ENCODE measurements at regions not wholly inside any gene's neighbourhood (a gene's known extent, or its start where the extent isn't known, plus 50 kb on each side); places are given as distances from the start of the nearest gene placed in this dataset.

DNA sequence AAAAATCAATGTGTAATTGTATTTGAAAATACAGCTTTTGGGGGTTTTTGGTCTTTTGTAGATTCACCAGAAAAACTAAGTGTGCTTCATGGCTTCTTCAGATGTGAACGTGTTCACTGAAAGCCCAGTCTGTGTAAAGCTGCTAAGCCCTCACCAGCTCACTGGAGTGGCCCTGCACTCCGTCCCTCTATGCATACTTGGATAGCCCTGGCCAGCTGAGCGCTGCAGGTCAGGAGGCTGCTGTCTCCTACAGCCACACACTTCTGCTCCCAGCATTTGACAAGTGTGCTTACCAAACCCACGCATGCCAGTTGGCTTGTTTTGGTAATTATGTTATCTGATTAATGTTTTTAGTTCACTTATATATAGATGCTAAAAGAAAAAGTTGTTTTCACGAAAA is 163.5 kb downstream of the TLR5 start:
- H3K4me3 ChIP-seq (ENCODE audit: low read length), result no peak overlapping the region
- H3K4me3 Mint-ChIP-seq, result no peak overlapping the region
- no peak for ATAC-seq
- H3K27me3 ChIP-seq (ENCODE audit: control insufficient read depth, insufficient read depth, low read length), result no peaks in the 10 kb centered on the region
- no peak overlapping the region for H3K27ac Mint-ChIP-seq
- no peak for DNase-seq
- H3K36me3 Mint-ChIP-seq, result no peaks in the 10 kb centered on the region
- peaks cover 7 to 8% of the 10 kb centered on the region in 2 donors for H3K4me1 Mint-ChIP-seq
- no peaks in the 10 kb centered on the region for H3K9me3 ChIP-seq (ENCODE audit: control insufficient read depth, insufficient read depth, low read length)
- intact Hi-C loops (cut with micrococcal nuclease), result no loop called here
- H3K27me3 Mint-ChIP-seq (ENCODE audit: low read depth in 2 of 2), result no peaks in the 10 kb centered on the region
- TF ChIP-seq, protein P1, sequence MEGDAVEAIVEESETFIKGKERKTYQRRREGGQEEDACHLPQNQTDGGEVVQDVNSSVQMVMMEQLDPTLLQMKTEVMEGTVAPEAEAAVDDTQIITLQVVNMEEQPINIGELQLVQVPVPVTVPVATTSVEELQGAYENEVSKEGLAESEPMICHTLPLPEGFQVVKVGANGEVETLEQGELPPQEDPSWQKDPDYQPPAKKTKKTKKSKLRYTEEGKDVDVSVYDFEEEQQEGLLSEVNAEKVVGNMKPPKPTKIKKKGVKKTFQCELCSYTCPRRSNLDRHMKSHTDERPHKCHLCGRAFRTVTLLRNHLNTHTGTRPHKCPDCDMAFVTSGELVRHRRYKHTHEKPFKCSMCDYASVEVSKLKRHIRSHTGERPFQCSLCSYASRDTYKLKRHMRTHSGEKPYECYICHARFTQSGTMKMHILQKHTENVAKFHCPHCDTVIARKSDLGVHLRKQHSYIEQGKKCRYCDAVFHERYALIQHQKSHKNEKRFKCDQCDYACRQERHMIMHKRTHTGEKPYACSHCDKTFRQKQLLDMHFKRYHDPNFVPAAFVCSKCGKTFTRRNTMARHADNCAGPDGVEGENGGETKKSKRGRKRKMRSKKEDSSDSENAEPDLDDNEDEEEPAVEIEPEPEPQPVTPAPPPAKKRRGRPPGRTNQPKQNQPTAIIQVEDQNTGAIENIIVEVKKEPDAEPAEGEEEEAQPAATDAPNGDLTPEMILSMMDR (IDR thresholded peaks at IDR 0.05), result no peak
- H3K9me3 Mint-ChIP-seq, result no peaks in the 10 kb centered on the region
- no peaks in the 10 kb centered on the region for H3K4me1 ChIP-seq (ENCODE audit: control insufficient read depth, insufficient read depth, low read length)
- WGBS (ENCODE audit: insufficient coverage), result 94% methylated on average over 4 of the region's 5 CpGs
- H3K27ac ChIP-seq (ENCODE audit: low read length), result no peak overlapping the region
- H3K36me3 ChIP-seq (ENCODE audit: control insufficient read depth, insufficient read depth, low read length), result no peaks in the 10 kb centered on the region

DNA sequence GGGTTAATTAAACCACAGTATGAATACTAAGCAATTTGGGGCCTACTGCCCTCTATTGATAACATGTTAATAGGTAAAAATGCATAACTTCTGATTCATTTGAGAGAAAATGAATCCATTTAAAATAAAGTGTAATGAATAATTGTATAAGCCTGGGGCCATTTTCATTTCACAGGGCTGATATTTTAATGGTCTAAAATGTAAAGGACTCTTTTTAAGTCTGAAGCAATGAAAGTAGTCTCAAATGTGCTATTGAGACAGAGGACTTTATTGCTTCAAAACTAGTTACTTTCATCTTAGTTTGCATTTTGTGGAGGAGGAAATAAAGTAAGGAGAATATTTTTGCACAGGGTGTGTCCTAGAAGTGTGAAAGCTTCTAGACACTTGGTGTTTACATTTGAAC is 155.4 kb downstream of the TLR5 start:
- peak overlapping the region; percentile 63 to 77 for H3K27ac Mint-ChIP-seq
- no peak for DNase-seq
- no peaks in the 10 kb centered on the region for H3K9me3 Mint-ChIP-seq
- intact Hi-C loops (cut with micrococcal nuclease), result no loop called here
- peak in 1 of 3 donors; percentile 41 for ATAC-seq
- H3K4me3 Mint-ChIP-seq, result no peak overlapping the region
- no peak overlapping the region for H3K4me3 ChIP-seq (ENCODE audit: low read length)
- TF ChIP-seq, protein P1 (IDR thresholded peaks at IDR 0.05), result no peak
- no peaks in the 10 kb centered on the region for H3K36me3 Mint-ChIP-seq
- H3K4me1 ChIP-seq (ENCODE audit: control insufficient read depth, insufficient read depth, low read length), result peaks cover 4% of the 10 kb centered on the region
- H3K9me3 ChIP-seq (ENCODE audit: control insufficient read depth, insufficient read depth, low read length), result no peaks in the 10 kb centered on the region
- H3K27ac ChIP-seq (ENCODE audit: low read length), result no peak overlapping the region
- peaks cover 2% of the 10 kb centered on the region for H3K36me3 ChIP-seq (ENCODE audit: control insufficient read depth, insufficient read depth, low read length)
- no peaks in the 10 kb centered on the region for H3K27me3 ChIP-seq (ENCODE audit: control insufficient read depth, insufficient read depth, low read length)
- peaks cover 25 to 28% of the 10 kb centered on the region in 2 donors for H3K4me1 Mint-ChIP-seq
- H3K27me3 Mint-ChIP-seq (ENCODE audit: low read depth in 2 of 2), result no peaks in the 10 kb centered on the region

DNA sequence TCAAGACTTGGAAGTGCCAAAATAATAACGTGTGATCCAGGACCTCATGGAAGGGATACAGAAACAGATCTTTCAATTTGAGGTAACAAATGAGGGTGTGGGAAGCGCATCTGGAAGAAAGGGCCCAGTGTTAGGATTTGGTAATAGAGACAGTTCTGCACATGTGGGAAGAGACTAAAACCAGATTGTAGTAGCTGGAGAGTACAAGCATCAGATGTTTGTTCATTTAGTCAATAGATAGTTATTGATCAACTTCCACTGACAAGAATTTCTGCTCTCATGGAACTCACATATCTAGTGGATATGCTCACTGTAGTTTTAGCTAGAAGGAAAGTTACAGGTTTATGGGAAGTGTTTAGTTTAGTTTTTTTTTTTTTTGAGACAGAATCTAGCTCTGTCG is 153.6 kb downstream of the TLR5 start:
- H3K4me1 ChIP-seq (ENCODE audit: control insufficient read depth, insufficient read depth, low read length), result peaks cover 4% of the 10 kb centered on the region
- intact Hi-C loops (cut with micrococcal nuclease), result no loop called here
- TF ChIP-seq, protein P1 (IDR thresholded peaks at IDR 0.05), result no peak
- no peak overlapping the region for H3K27ac Mint-ChIP-seq
- no peaks in the 10 kb centered on the region for H3K9me3 ChIP-seq (ENCODE audit: control insufficient read depth, insufficient read depth, low read length)
- WGBS (ENCODE audit: insufficient coverage), result 95% methylated on average over 3 of the region's 3 CpGs
- H3K27ac ChIP-seq (ENCODE audit: low read length), result no peak overlapping the region
- no peaks in the 10 kb centered on the region for H3K9me3 Mint-ChIP-seq
- no peaks in the 10 kb centered on the region for H3K27me3 Mint-ChIP-seq (ENCODE audit: low read depth in 2 of 2)
- H3K4me3 Mint-ChIP-seq, result no peak overlapping the region
- ATAC-seq (no peak), DNase-seq (no peak)
- H3K27me3 ChIP-seq (ENCODE audit: control insufficient read depth, insufficient read depth, low read length), result no peaks in the 10 kb centered on the region
- no peaks in the 10 kb centered on the region for H3K36me3 Mint-ChIP-seq
- peaks cover 2% of the 10 kb centered on the region for H3K36me3 ChIP-seq (ENCODE audit: control insufficient read depth, insufficient read depth, low read length)
- no peak overlapping the region for H3K4me3 ChIP-seq (ENCODE audit: low read length)
- peaks cover 25 to 28% of the 10 kb centered on the region in 2 donors for H3K4me1 Mint-ChIP-seq

DNA sequence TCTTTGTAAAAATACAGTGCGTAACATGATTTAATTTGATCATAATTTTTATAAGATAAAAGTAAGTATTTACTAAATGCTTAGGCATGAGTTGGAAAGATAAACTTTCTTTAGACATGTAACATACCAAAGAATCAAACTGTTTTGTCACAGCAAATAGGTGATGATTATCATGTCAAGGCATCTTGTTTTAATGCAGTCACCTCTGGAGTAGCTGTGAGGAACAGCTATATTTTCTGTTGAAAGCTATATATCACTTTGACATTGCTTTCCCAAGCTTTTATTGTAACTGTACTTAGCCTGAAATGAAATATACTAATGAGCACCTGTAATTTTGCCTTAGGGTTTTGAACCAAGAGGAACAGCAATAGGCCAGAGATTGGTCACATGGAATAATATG is 151.9 kb downstream of the TLR5 start:
- peaks cover 6% of the 10 kb centered on the region for H3K36me3 ChIP-seq (ENCODE audit: control insufficient read depth, insufficient read depth, low read length)
- no peaks in the 10 kb centered on the region for H3K9me3 Mint-ChIP-seq
- peaks cover 3% of the 10 kb centered on the region for H3K36me3 Mint-ChIP-seq
- DNase-seq (no peak), ATAC-seq (no peak)
- H3K27ac Mint-ChIP-seq, result no peak overlapping the region
- no peak overlapping the region for H3K27ac ChIP-seq (ENCODE audit: low read length)
- H3K4me1 ChIP-seq (ENCODE audit: control insufficient read depth, insufficient read depth, low read length), result peaks cover 4% of the 10 kb centered on the region
- WGBS (ENCODE audit: insufficient coverage), result no CpG with 5 or more reads among the region's 1 CpG
- no peak overlapping the region for H3K4me3 Mint-ChIP-seq
- peaks cover 23 to 24% of the 10 kb centered on the region in 2 donors for H3K4me1 Mint-ChIP-seq
- TF ChIP-seq, protein P1 (IDR thresholded peaks at IDR 0.05), result no peak
- H3K27me3 ChIP-seq (ENCODE audit: control insufficient read depth, insufficient read depth, low read length), result no peaks in the 10 kb centered on the region
- no peak overlapping the region for H3K4me3 ChIP-seq (ENCODE audit: low read length)
- intact Hi-C loops (cut with micrococcal nuclease), result no loop called here
- no peaks in the 10 kb centered on the region for H3K27me3 Mint-ChIP-seq (ENCODE audit: low read depth in 2 of 2)
- no peaks in the 10 kb centered on the region for H3K9me3 ChIP-seq (ENCODE audit: control insufficient read depth, insufficient read depth, low read length)

Measured in natural killer cell (primary cell).